ENCODE measurements at regions not wholly inside any gene's neighbourhood (a gene's known extent, or its start where the extent isn't known, plus 50 kb on each side); places are given as distances from the start of the nearest gene placed in this dataset.

DNA sequence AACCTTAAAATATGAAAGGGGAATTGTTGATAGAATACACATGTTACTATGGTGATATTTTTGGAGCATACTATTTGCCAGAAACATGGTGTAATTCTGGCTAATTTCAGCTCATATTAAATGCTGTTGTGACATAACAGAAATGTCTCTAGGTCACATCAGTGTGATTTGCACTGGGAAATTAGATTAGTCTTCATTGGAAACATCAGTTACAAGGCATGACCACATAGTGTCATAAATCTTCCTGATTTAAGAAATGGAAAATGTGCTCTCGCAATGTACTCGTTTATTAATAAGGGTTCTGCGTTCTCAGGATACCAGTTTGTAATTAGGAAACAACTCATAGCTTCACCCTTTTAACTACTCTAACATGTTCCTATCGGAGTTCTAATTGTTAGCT is 72.9 kb upstream of the GYPA start:
- H3K27me3 ChIP-seq, result no peaks in the 10 kb centered on the region
- no peaks in the 10 kb centered on the region for H3K4me1 ChIP-seq
- H3K9me3 ChIP-seq, result no peaks in the 10 kb centered on the region
- no peak overlapping the region for H3K27ac ChIP-seq
- intact Hi-C loops (cut with DNase I), result no loop called here
- no peak overlapping the region for H3K4me3 ChIP-seq
- TF ChIP-seq, protein P1, sequence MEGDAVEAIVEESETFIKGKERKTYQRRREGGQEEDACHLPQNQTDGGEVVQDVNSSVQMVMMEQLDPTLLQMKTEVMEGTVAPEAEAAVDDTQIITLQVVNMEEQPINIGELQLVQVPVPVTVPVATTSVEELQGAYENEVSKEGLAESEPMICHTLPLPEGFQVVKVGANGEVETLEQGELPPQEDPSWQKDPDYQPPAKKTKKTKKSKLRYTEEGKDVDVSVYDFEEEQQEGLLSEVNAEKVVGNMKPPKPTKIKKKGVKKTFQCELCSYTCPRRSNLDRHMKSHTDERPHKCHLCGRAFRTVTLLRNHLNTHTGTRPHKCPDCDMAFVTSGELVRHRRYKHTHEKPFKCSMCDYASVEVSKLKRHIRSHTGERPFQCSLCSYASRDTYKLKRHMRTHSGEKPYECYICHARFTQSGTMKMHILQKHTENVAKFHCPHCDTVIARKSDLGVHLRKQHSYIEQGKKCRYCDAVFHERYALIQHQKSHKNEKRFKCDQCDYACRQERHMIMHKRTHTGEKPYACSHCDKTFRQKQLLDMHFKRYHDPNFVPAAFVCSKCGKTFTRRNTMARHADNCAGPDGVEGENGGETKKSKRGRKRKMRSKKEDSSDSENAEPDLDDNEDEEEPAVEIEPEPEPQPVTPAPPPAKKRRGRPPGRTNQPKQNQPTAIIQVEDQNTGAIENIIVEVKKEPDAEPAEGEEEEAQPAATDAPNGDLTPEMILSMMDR (IDR thresholded peaks at IDR 0.05), result no peak
- DNase-seq (ENCODE audit: low spot score in 2 of 2), result no peak
- H3K36me3 ChIP-seq, result no peaks in the 10 kb centered on the region

DNA sequence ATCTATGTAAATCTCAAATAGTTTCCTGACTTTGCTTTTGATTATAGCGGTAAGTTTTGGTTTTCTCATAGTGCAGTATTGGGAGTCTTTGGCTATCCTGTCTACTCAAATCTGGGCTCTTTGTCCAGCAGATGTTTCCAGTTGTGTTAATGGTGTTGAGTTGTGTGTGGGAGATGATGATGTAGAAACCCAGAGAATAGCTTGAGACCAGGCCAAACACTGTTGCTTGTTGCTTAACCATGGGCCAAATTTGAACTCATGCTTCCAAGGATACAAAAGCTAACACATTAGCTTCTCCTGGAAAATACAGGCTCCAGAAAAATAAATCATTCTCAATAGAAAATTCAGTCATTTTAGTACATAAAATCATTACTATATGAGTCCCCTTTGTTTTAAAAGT is 82.6 kb upstream of the GYPA start:
- intact Hi-C loops (cut with DNase I), result no loop called here

GRCh38 chr4:144223661-144224060 is 83.1 kb upstream of the GYPA start:
- no peak for DNase-seq (ENCODE audit: low spot score in 2 of 2)
- Histone ChIP-seq H3K4me3 (no peak overlapping the region), H3K4me1 (no peaks in the 10 kb centered on the region), H3K9me3 (no peaks in the 10 kb centered on the region), H3K27me3 (no peaks in the 10 kb centered on the region), H3K36me3 (no peaks in the 10 kb centered on the region), H3K27ac (no peak overlapping the region)
- TF ChIP-seq, protein P1 (IDR thresholded peaks at IDR 0.05), result no peak
- intact Hi-C loops (cut with DNase I), result no loop called here

More for the DNA sequence above, 82.6 kb upstream of the GYPA start:
- Histone ChIP-seq H3K27ac (no peak overlapping the region), H3K36me3 (no peaks in the 10 kb centered on the region), H3K4me1 (no peaks in the 10 kb centered on the region), H3K27me3 (no peaks in the 10 kb centered on the region), H3K4me3 (no peak overlapping the region), H3K9me3 (no peaks in the 10 kb centered on the region)
- DNase-seq (ENCODE audit: low spot score in 2 of 2), result no peak
- TF ChIP-seq, protein P1 (IDR thresholded peaks at IDR 0.05), result no peak

DNA sequence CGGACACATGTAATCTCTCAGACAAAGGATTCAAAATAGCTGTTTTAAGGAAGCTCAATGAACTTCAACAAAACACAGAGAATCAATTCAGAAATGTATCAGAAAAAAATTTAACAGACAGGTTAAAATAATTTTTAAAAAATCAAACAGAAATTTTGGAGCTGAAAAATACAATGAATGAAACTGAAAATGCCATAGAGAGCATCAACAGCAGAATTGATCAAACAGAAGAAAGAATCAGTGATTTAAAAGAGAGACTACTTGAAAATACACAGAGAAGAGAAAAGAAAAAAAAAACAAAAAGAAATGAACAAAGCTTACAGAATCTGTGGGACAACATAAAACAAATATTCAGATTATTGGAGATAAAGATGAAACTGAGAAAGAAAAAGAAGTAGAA is 118.8 kb upstream of the GYPA start:
- no peaks in the 10 kb centered on the region for H3K4me1 ChIP-seq
- H3K36me3 ChIP-seq, result no peaks in the 10 kb centered on the region
- TF ChIP-seq, protein P1 (IDR thresholded peaks at IDR 0.05), result no peak
- DNase-seq (ENCODE audit: low spot score in 2 of 2), result no peak
- no peaks in the 10 kb centered on the region for H3K27me3 ChIP-seq
- H3K9me3 ChIP-seq, result no peaks in the 10 kb centered on the region
- intact Hi-C loops (cut with DNase I), result no loop called here
- H3K4me3 ChIP-seq, result no peak overlapping the region
- no peak overlapping the region for H3K27ac ChIP-seq

DNA sequence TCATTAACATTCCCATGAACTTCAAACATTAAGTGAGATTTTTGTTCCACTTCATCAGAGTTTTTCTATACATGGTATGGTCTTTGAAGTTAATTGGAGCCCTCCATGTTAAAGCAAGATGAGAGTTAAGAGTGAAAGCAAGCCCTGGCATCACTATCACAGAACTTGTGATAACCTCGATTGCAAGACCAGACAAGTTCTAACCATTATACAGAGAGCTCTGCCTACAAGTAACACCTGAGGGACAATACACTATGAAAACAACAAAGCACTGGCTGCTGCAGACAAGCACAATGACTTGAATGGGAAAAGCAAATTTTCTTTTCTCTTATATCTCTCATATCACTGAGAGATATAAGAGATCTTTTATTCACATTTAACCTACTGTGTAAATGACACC is 126.6 kb upstream of the GYPA start:
- H3K4me1 ChIP-seq, result no peaks in the 10 kb centered on the region
- H3K36me3 ChIP-seq, result no peaks in the 10 kb centered on the region
- TF ChIP-seq, protein P1 (IDR thresholded peaks at IDR 0.05), result no peak
- H3K9me3 ChIP-seq, result no peaks in the 10 kb centered on the region
- H3K27me3 ChIP-seq, result no peaks in the 10 kb centered on the region
- no peak overlapping the region for H3K4me3 ChIP-seq
- DNase-seq (ENCODE audit: low spot score in 2 of 2), result no peak
- no peak overlapping the region for H3K27ac ChIP-seq
- intact Hi-C loops (cut with DNase I), result no loop called here

DNA sequence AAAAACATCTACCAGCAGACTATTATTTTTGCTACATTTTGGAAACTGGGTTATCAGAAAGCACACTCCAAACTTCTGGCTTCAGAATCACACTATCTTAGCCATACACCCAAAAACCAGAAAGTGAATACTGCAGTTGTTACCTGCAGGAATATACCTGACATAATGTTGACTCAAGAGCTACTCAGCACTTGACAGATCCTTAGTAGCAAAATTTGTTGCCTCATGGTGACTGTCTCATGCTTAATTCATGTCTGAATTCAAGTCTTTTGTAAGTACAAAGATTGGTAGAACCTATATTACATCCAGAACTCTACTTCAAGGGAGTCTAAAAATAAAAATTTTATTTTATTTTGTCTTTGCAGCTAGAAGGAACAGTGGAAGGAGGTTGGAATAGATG is 140.2 kb upstream of the GYPA start:
- no peaks in the 10 kb centered on the region for H3K36me3 ChIP-seq
- H3K27ac ChIP-seq, result no peak overlapping the region
- TF ChIP-seq, protein P1 (IDR thresholded peaks at IDR 0.05), result no peak
- H3K27me3 ChIP-seq, result no peaks in the 10 kb centered on the region
- no peaks in the 10 kb centered on the region for H3K9me3 ChIP-seq
- no peak overlapping the region for H3K4me3 ChIP-seq
- DNase-seq (ENCODE audit: low spot score in 2 of 2), result no peak
- H3K4me1 ChIP-seq, result no peaks in the 10 kb centered on the region
- intact Hi-C loops (cut with DNase I), result no loop called here
